Caco-2 (cell line): ENCODE measurements at regions not wholly inside any gene's neighbourhood (a gene's known extent, or its start where the extent isn't known, plus 50 kb on each side); places are given as distances from the start of the nearest gene placed in this dataset.

Experiments
- BruUV-seq: library from RNA; stranded (reverse); fragments of 400-500 nt; replicated peaks from 2 replicates; lab custom pipeline; 2021; lab: Mats Ljungman, UMichigan
- CTCF ChIA-PET: fragments of 300-600 bp; sonication (Branson Sonifier 250); formaldehyde crosslinking; loops from one replicate; lab custom pipeline; 2022; ENCODE audit warnings: antibody characterized with exemption; lab: Charles Lee
- POLR2A ChIA-PET: fragments of 300-600 bp; sonication (Branson Sonifier 250); formaldehyde crosslinking; loops from one replicate; lab custom pipeline; 2022; ENCODE audit warnings: antibody characterized with exemption; lab: Charles Lee
- DNase-seq, 2 experiments: peaks; one replicate each; pipeline versions ENCODE4 v3.0.0 to v3.0.0-alpha.2; 2020 to 2022
- H3K27me3 ChIP-seq: replicated peaks from 2 replicates; pipeline ENCODE4 v1.6.0; 2011; ENCODE audit warnings: low read length; ENCODE audit not compliant: control insufficient read depth, insufficient read depth
- H3K36me3 ChIP-seq: 2 replicates; pipeline ENCODE4 v1.5.1; 2011; ENCODE audit warnings: low read length; ENCODE audit not compliant: control insufficient read depth, insufficient read depth
- H3K4me1 ChIP-seq: fragments of 250-450 bp; sonication (Bioruptor Pico); 2 replicates; pipeline ENCODE4 v1.5.1; 2020; ENCODE audit warnings: mild to moderate bottlenecking
- H3K4me3 ChIP-seq: 2 replicates; pipeline ENCODE4 v1.5.1; 2011; ENCODE audit warnings: low read depth, mild to moderate bottlenecking, control low read depth, low read length
- H3K9me3 ChIP-seq: fragments of 250-450 bp; sonication (Bioruptor Pico); 2 replicates; pipeline ENCODE4 v1.5.1; 2020; ENCODE audit warnings: mild to moderate bottlenecking, moderate library complexity
- H3K27ac Mint-ChIP-seq: one replicate; pipeline ENCODE4 v1.8.0; 2022; ENCODE audit warnings: mixed read lengths; ENCODE audit not compliant: unreplicated experiment
- H3K27me3 Mint-ChIP-seq: one replicate; pipeline ENCODE4 v1.8.0; 2022; ENCODE audit warnings: mixed read lengths; ENCODE audit not compliant: insufficient read depth, unreplicated experiment
- H3K36me3 Mint-ChIP-seq: one replicate; pipeline ENCODE4 v1.8.0; 2022; ENCODE audit warnings: mild to moderate bottlenecking, mixed read lengths; ENCODE audit not compliant: insufficient read depth, unreplicated experiment
- H3K4me1 Mint-ChIP-seq: one replicate; pipeline ENCODE4 v1.8.0; 2022; ENCODE audit warnings: low read depth, mixed read lengths; ENCODE audit not compliant: unreplicated experiment
- H3K4me3 Mint-ChIP-seq: one replicate; pipeline ENCODE4 v1.8.0; 2022; ENCODE audit warnings: mild to moderate bottlenecking, moderate library complexity, mixed read lengths; ENCODE audit not compliant: unreplicated experiment
- H3K9me3 Mint-ChIP-seq: one replicate; pipeline ENCODE4 v1.8.0; 2022; ENCODE audit warnings: mixed read lengths; ENCODE audit not compliant: unreplicated experiment
- intact Hi-C: fragments of 100-400 bp; cut with micrococcal nuclease; formaldehyde crosslinking; loops from one replicate; pipeline ENCODE4 v1.10.0; 2022; ENCODE audit not compliant: unreplicated experiment
- TF ChIP-seq, protein P1 (sequence below), 2 experiments: fragments of 200-600 bp in 1 of 2; IDR thresholded peaks; 1 replicate in 1 of 2; 2 replicates in 1 of 2; pipeline versions ENCODE4 v1.5.1 to v1.8.0; 2011 to 2022; ENCODE audit warnings: antibody characterized with exemption in 1 of 2, control low read depth in 1 of 2, inconsistent platforms in 1 of 2, low read depth in 1 of 2, low read length in 1 of 2, mild to moderate bottlenecking in 1 of 2, moderate library complexity in 1 of 2; ENCODE audit not compliant: insufficient read depth in 1 of 2, severe bottlenecking in 1 of 2, unreplicated experiment in 1 of 2

DNA sequence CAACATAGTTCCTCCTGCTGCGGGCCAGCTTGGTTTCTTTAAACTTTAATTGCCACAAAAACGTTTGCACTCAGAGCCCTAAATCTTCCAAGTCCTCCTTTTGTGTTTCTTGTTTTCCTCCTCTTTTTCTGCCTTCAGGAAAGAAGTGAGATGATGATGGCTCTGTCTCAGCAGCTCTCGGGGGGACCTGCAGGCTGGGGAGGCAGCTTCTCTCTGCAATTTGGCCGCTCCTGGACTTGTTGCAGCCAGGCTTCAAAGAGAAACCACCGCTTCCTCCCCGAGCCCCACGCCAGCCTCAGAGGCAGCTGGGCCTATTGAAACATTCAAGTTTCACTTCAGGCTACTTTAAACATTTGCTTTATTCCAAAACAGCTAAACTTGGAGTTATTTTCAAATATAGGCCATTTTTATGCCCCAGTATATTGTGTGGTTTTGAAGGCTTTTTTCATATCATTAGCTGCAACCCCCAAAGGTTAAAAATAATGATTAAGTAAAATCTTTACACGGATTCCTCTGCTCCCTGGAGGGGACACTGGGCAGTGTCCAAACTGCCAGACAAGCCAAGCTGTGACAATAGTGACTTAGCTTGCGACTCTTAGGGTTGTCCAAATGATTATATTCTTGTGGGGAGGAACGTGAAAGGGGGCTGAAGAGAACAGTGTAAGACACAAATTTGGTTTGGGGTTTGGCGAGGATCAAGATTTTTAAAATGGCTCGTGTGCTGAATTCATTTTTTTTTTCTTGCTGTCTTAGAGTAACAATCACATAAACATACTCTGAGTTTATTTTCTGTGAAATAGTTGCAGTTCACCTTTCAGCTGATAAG lies 330.8 kb downstream of the DLEU7 start:
- Mint-ChIP-seq H3K36me3 (no peaks in the 10 kb centered on the region), H3K4me3 (no peak overlapping the region), H3K9me3 (no peaks in the 10 kb centered on the region), H3K27ac (no peak overlapping the region), H3K27me3 (no peaks in the 10 kb centered on the region), H3K4me1 (peaks cover 7% of the 10 kb centered on the region)
- H3K9me3 ChIP-seq, result no peaks in the 10 kb centered on the region
- no TSS peak for BruUV-seq
- ChIA-PET POLR2A (no interaction called here), CTCF (no interaction called here)
- no peak overlapping the region for H3K4me3 ChIP-seq
- TF ChIP-seq, protein P1, sequence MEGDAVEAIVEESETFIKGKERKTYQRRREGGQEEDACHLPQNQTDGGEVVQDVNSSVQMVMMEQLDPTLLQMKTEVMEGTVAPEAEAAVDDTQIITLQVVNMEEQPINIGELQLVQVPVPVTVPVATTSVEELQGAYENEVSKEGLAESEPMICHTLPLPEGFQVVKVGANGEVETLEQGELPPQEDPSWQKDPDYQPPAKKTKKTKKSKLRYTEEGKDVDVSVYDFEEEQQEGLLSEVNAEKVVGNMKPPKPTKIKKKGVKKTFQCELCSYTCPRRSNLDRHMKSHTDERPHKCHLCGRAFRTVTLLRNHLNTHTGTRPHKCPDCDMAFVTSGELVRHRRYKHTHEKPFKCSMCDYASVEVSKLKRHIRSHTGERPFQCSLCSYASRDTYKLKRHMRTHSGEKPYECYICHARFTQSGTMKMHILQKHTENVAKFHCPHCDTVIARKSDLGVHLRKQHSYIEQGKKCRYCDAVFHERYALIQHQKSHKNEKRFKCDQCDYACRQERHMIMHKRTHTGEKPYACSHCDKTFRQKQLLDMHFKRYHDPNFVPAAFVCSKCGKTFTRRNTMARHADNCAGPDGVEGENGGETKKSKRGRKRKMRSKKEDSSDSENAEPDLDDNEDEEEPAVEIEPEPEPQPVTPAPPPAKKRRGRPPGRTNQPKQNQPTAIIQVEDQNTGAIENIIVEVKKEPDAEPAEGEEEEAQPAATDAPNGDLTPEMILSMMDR (IDR thresholded peaks at IDR 0.05; ENCODE audit: insufficient read depth in 1 of 2, low read depth in 1 of 2, low read length in 1 of 2, severe bottlenecking in 1 of 2, unreplicated experiment in 1 of 2), result no peak
- DNase-seq, result no peak
- intact Hi-C loops, result no loop called here
- H3K4me1 ChIP-seq, result peaks cover 5% of the 10 kb centered on the region; the same call in 1 of the 2 replicates
- no peaks in the 10 kb centered on the region for H3K36me3 ChIP-seq
- H3K27me3 ChIP-seq, result no peaks in the 10 kb centered on the region

DNA sequence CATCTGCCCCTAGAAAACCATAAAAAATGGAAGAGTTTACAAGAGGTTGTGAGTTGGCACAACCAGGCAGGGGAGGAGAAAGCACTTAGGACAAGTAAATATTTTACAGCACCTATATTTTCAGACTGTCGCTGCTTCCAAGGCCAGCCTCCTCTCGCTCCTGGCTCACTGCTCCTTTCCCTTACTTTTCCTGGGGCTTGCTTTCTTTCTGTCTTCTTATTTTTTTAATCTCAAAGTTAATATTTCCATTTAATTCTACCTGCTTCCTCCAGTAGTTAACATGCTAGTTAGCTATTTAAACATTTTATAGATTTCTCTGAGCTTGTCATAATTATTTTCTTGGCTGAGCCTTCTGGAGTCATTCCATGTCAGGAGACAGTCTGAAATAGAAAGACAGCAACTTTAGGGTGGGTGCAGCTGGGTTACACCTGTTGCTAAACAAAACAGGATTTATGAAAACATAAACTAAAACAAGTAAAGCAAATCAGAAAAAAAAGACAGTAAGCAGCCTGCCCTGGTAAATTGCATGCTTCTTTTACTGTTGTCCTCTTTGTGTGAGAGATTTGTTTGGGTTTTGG lies 330.1 kb downstream of the DLEU7 start:
- Histone ChIP-seq H3K4me1 (peaks cover 5% of the 10 kb centered on the region; the same call in 1 of the 2 replicates), H3K9me3 (no peaks in the 10 kb centered on the region), H3K27me3 (no peaks in the 10 kb centered on the region), H3K4me3 (no peak overlapping the region), H3K36me3 (no peaks in the 10 kb centered on the region)
- DNase-seq, result no peak
- CTCF ChIA-PET, result no interaction called here
- intact Hi-C loops, result no loop called here
- no peak overlapping the region for H3K4me3 Mint-ChIP-seq
- no peaks in the 10 kb centered on the region for H3K9me3 Mint-ChIP-seq
- BruUV-seq, result no TSS peak
- POLR2A ChIA-PET, result no interaction called here
- TF ChIP-seq, protein P1 (IDR thresholded peaks at IDR 0.05; ENCODE audit: insufficient read depth in 1 of 2, low read depth in 1 of 2, low read length in 1 of 2, severe bottlenecking in 1 of 2, unreplicated experiment in 1 of 2), result no peak
- H3K27ac Mint-ChIP-seq, result no peak overlapping the region
- H3K36me3 Mint-ChIP-seq, result no peaks in the 10 kb centered on the region
- peaks cover 7% of the 10 kb centered on the region for H3K4me1 Mint-ChIP-seq
- no peaks in the 10 kb centered on the region for H3K27me3 Mint-ChIP-seq

DNA sequence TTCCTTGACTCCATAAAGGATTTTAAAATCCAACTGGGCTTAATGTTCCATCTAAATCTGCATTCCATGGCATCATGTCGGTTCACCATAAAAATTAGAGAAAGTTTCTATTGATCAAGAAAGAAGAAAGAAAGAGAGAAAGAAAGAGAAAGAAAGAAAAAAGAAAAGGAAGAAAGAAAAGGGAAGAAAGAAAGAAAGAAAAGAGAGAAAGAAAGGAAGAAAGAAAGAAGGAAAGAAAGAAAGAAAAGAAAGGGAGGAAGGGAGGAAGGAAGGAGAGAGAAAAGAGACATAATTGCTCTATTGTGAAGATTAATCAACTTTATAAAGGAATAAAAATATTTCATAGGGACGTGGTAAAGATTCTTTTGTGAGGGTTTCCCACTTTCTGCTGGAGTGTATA lies 329.2 kb downstream of the DLEU7 start:
- intact Hi-C loops, result no loop called here
- Mint-ChIP-seq H3K9me3 (no peaks in the 10 kb centered on the region), H3K4me1 (peaks cover 7% of the 10 kb centered on the region), H3K36me3 (no peaks in the 10 kb centered on the region), H3K27me3 (no peaks in the 10 kb centered on the region), H3K4me3 (no peak overlapping the region), H3K27ac (peak overlapping the region; percentile 2)
- BruUV-seq, result no TSS peak
- Histone ChIP-seq H3K4me1 (peaks cover 5% of the 10 kb centered on the region; the same call in 1 of the 2 replicates), H3K27me3 (no peaks in the 10 kb centered on the region), H3K36me3 (no peaks in the 10 kb centered on the region), H3K9me3 (no peaks in the 10 kb centered on the region), H3K4me3 (no peak overlapping the region)
- DNase-seq, result no peak
- ChIA-PET CTCF (no interaction called here), POLR2A (no interaction called here)
- TF ChIP-seq, protein P1 (IDR thresholded peaks at IDR 0.05; ENCODE audit: insufficient read depth in 1 of 2, low read depth in 1 of 2, low read length in 1 of 2, severe bottlenecking in 1 of 2, unreplicated experiment in 1 of 2), result no peak
